ENCODE measurements at regions not wholly inside any gene's neighbourhood (a gene's known extent, or its start where the extent isn't known, plus 50 kb on each side); places are given as distances from the start of the nearest gene placed in this dataset.
"Not testable (repeated sequence)": the region's sequence is repeated elsewhere in the genome, so short reads cannot be mapped to it uniquely, and the experiment has no call there.

DNA sequence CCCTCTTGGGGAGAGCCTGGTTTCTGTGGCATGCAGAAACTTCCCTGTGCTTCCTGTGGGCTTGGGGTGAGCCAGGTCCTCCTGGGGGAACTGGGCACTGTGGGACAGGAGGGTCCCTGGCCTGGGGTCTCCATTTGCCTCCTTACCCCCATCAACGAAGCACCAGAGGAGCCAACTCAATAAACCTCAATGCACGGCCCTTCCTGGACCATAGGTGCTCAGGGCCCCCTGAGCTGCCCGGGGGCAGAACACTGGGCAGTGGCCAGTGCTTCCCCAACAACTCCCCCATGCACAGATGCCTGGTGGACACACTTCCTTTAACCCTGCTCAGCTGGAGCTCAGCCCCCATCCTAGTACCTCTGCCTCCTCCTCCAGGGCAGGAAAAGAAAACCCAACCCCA, 214.7 kb downstream of the POTEG start:
- CTCF ChIA-PET; H3K27ac Mint-ChIP-seq; H3K36me3 ChIP-seq (ENCODE audit: insufficient read depth, low read length); H3K36me3 Mint-ChIP-seq (ENCODE audit: low read depth); POLR2A ChIA-PET; H3K4me1 ChIP-seq (ENCODE audit: insufficient read depth, low read length); H3K27me3 ChIP-seq (ENCODE audit: control insufficient read depth in 1 of 2, insufficient read depth in 2 of 2, low read length in 2 of 2); H3K4me3 Mint-ChIP-seq; H3K27me3 Mint-ChIP-seq; H3K4me3 ChIP-seq (ENCODE audit: low read length); DNase-seq; intact Hi-C loops (cut with DNase I, micrococcal nuclease); H3K4me1 Mint-ChIP-seq (ENCODE audit: low read depth); H3K9me3 Mint-ChIP-seq; H3K9me3 ChIP-seq (ENCODE audit: control insufficient read depth in 1 of 2, insufficient read depth in 1 of 2, low read length in 2 of 2); ATAC-seq (ENCODE audit: poor library complexity); H3K27ac ChIP-seq (ENCODE audit: low read depth in 1 of 2, low read length in 2 of 2): not testable (repeated sequence)

DNA sequence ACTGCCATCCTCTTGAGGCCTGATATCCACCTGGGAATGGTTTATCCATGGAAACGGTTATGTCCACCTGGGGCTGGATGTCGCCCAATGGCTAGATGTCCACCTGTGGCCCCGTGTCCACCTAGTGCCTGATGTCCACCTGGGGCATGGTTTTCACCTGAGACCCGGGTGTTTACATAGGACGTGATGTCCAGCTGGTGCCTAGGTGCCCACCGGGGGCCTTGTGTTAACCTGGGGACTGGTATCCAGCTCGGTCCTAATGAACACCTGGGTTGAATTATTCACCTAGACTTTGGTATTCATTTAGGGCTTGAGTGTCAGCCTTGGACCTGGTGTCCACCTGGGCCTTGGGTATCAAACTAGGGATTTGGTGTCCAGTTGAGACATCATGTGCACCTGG, 202.7 kb downstream of the POTEG start:
- H3K9me3 Mint-ChIP-seq; H3K4me3 ChIP-seq (ENCODE audit: low read length); H3K36me3 Mint-ChIP-seq (ENCODE audit: low read depth); H3K9me3 ChIP-seq (ENCODE audit: control insufficient read depth in 1 of 2, insufficient read depth in 1 of 2, low read length in 2 of 2); H3K36me3 ChIP-seq (ENCODE audit: insufficient read depth, low read length); H3K27ac ChIP-seq (ENCODE audit: low read depth in 1 of 2, low read length in 2 of 2); H3K4me3 Mint-ChIP-seq; POLR2A ChIA-PET; H3K4me1 ChIP-seq (ENCODE audit: insufficient read depth, low read length); H3K4me1 Mint-ChIP-seq (ENCODE audit: low read depth); H3K27ac Mint-ChIP-seq; H3K27me3 Mint-ChIP-seq; DNase-seq; CTCF ChIA-PET; intact Hi-C loops (cut with DNase I, micrococcal nuclease); H3K27me3 ChIP-seq (ENCODE audit: control insufficient read depth in 1 of 2, insufficient read depth in 2 of 2, low read length in 2 of 2); ATAC-seq (ENCODE audit: poor library complexity): not testable (repeated sequence)

DNA sequence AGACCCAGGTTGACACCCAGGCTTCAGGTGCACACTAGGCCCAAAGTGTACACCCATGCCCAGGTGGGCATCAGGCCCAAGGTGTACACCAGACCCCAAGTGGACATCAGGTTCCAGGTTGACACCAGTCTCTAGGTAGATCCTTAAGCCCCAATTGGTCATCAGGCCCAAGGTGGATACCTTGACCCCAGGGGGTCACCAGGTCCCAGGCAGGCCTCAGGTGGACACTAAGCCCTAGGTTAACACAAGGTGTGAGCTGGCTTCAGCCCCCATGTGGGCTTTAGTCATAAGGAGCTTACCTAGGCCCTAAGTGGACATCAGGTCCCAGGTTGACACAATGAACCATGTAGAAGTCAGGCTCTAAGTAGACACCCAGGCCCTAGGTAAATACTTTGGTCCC, 200.1 kb downstream of the POTEG start:
- H3K27me3 ChIP-seq (ENCODE audit: control insufficient read depth in 1 of 2, insufficient read depth in 2 of 2, low read length in 2 of 2); ATAC-seq (ENCODE audit: poor library complexity); POLR2A ChIA-PET; CTCF ChIA-PET; H3K27ac ChIP-seq (ENCODE audit: low read depth in 1 of 2, low read length in 2 of 2); H3K4me1 ChIP-seq (ENCODE audit: insufficient read depth, low read length); H3K36me3 Mint-ChIP-seq (ENCODE audit: low read depth); H3K4me3 ChIP-seq (ENCODE audit: low read length); H3K9me3 ChIP-seq (ENCODE audit: control insufficient read depth in 1 of 2, insufficient read depth in 1 of 2, low read length in 2 of 2); H3K27me3 Mint-ChIP-seq; H3K4me1 Mint-ChIP-seq (ENCODE audit: low read depth); H3K4me3 Mint-ChIP-seq; H3K27ac Mint-ChIP-seq; DNase-seq; intact Hi-C loops (cut with DNase I, micrococcal nuclease); H3K36me3 ChIP-seq (ENCODE audit: insufficient read depth, low read length); H3K9me3 Mint-ChIP-seq: not testable (repeated sequence)

DNA sequence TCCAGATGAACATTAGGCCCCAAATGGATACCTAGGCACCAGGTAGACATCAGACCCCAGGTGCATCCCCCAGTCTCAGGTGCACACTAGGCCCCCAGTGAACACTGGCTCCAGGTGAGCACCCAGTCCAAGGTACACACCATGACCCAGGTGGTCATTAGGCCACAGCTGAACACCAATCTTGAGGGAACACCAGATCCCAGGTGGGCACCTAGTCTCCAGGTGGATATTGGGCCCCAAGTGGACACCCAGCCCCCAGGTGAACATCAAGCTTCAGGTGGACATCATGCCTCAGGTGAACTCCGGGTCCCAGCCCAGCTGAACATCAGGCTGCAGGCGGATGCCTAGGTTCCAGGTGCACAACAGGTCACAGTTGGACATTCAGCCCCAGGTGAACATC, 196.5 kb downstream of the POTEG start:
- H3K9me3 Mint-ChIP-seq; H3K36me3 Mint-ChIP-seq (ENCODE audit: low read depth); H3K9me3 ChIP-seq (ENCODE audit: control insufficient read depth in 1 of 2, insufficient read depth in 1 of 2, low read length in 2 of 2); H3K36me3 ChIP-seq (ENCODE audit: insufficient read depth, low read length); ATAC-seq (ENCODE audit: poor library complexity); POLR2A ChIA-PET; CTCF ChIA-PET; H3K4me3 ChIP-seq (ENCODE audit: low read length); H3K27ac ChIP-seq (ENCODE audit: low read depth in 1 of 2, low read length in 2 of 2); DNase-seq; H3K27ac Mint-ChIP-seq; intact Hi-C loops (cut with DNase I, micrococcal nuclease); H3K27me3 Mint-ChIP-seq; H3K27me3 ChIP-seq (ENCODE audit: control insufficient read depth in 1 of 2, insufficient read depth in 2 of 2, low read length in 2 of 2); H3K4me3 Mint-ChIP-seq; H3K4me1 ChIP-seq (ENCODE audit: insufficient read depth, low read length); H3K4me1 Mint-ChIP-seq (ENCODE audit: low read depth): not testable (repeated sequence)

DNA sequence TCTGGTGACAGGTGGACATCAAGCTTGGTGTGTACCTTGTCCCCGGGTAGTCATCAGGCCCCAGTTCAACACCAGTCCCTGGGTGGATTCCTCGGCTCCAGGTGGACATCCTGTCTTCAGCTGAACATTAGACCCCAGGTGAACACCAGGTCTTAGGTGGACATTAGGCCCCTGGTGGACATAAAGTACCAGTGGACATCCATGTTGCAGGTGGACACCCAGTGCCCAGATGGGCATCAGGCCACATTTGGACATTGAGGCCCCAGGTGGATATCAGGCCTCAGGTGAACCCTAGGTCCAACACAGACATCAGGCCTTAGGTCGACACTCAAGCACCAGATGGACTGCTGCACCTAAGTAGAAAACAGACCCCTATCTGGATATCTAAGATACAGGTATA, 195.6 kb downstream of the POTEG start:
- H3K4me1 Mint-ChIP-seq (ENCODE audit: low read depth) = not testable (repeated sequence)

DNA sequence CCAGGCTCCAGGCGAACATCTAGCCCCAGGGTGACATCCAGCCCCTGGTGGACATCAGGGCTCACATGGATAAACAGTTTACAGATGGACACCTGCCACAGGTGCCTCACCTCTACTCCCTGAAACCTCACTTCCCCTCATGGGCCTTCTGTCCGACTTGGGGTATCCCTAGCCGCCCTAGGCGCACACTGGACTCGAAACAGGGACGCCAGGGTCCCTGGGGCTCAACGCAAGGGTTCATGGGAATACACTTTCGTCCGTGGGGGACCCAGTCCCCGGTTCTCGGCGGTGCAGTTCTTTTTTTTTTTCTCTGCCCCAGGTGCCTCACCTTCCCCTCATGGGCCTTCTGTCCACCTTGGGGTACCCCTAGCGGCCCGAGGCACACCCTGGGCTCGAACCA, 194.2 kb downstream of the POTEG start:
- H3K27me3 ChIP-seq (ENCODE audit: control insufficient read depth in 1 of 2, insufficient read depth in 2 of 2, low read length in 2 of 2); H3K9me3 ChIP-seq (ENCODE audit: control insufficient read depth in 1 of 2, insufficient read depth in 1 of 2, low read length in 2 of 2); POLR2A ChIA-PET; H3K4me3 Mint-ChIP-seq; H3K27me3 Mint-ChIP-seq; H3K9me3 Mint-ChIP-seq; H3K4me1 Mint-ChIP-seq (ENCODE audit: low read depth); ATAC-seq (ENCODE audit: poor library complexity); H3K4me3 ChIP-seq (ENCODE audit: low read length); H3K27ac Mint-ChIP-seq; DNase-seq; intact Hi-C loops (cut with DNase I, micrococcal nuclease); CTCF ChIA-PET; H3K36me3 Mint-ChIP-seq (ENCODE audit: low read depth); H3K27ac ChIP-seq (ENCODE audit: low read depth in 1 of 2, low read length in 2 of 2); H3K4me1 ChIP-seq (ENCODE audit: insufficient read depth, low read length); H3K36me3 ChIP-seq (ENCODE audit: insufficient read depth, low read length): not testable (repeated sequence)

More for the DNA sequence above, 195.6 kb downstream of the POTEG start:
- H3K27ac ChIP-seq (ENCODE audit: low read depth in 1 of 2, low read length in 2 of 2); DNase-seq; H3K4me1 ChIP-seq (ENCODE audit: insufficient read depth, low read length); H3K36me3 Mint-ChIP-seq (ENCODE audit: low read depth); H3K27ac Mint-ChIP-seq; CTCF ChIA-PET; POLR2A ChIA-PET; H3K27me3 Mint-ChIP-seq; intact Hi-C loops (cut with DNase I, micrococcal nuclease); H3K4me3 ChIP-seq (ENCODE audit: low read length); H3K9me3 Mint-ChIP-seq; H3K27me3 ChIP-seq (ENCODE audit: control insufficient read depth in 1 of 2, insufficient read depth in 2 of 2, low read length in 2 of 2); ATAC-seq (ENCODE audit: poor library complexity); H3K9me3 ChIP-seq (ENCODE audit: control insufficient read depth in 1 of 2, insufficient read depth in 1 of 2, low read length in 2 of 2); H3K36me3 ChIP-seq (ENCODE audit: insufficient read depth, low read length); H3K4me3 Mint-ChIP-seq: not testable (repeated sequence)

DNA sequence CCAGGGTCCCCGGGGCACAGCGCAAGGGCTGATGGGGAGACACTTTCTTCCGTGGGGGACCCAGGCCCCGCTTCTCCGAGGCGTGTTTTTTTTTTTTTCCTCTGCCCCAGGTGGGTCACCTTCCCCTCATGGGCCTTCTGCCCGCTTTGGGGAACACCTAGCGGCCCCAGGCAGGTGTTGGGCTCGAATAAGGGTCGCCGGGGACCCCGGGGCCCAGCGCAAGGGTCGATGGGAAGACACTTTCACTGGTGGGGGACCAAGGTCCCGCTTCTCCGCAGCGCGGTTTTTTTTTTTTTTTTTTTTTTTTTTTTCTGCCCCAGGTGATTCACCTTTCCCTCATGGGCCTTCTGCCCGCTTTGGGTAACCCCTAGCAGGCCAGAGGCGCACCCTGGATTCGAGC, 193.8 kb downstream of the POTEG start:
- H3K9me3 Mint-ChIP-seq; H3K4me1 Mint-ChIP-seq (ENCODE audit: low read depth); ATAC-seq (ENCODE audit: poor library complexity); CTCF ChIA-PET; intact Hi-C loops (cut with DNase I, micrococcal nuclease); H3K4me3 ChIP-seq (ENCODE audit: low read length); POLR2A ChIA-PET; H3K27me3 ChIP-seq (ENCODE audit: control insufficient read depth in 1 of 2, insufficient read depth in 2 of 2, low read length in 2 of 2); H3K27me3 Mint-ChIP-seq; H3K36me3 ChIP-seq (ENCODE audit: insufficient read depth, low read length); H3K9me3 ChIP-seq (ENCODE audit: control insufficient read depth in 1 of 2, insufficient read depth in 1 of 2, low read length in 2 of 2); H3K4me3 Mint-ChIP-seq; H3K27ac Mint-ChIP-seq; H3K27ac ChIP-seq (ENCODE audit: low read depth in 1 of 2, low read length in 2 of 2); DNase-seq; H3K36me3 Mint-ChIP-seq (ENCODE audit: low read depth); H3K4me1 ChIP-seq (ENCODE audit: insufficient read depth, low read length): not testable (repeated sequence)

Data from CD4-positive, alpha-beta T cell (primary cell).